ENCODE measurements at regions not wholly inside any gene's neighbourhood (a gene's known extent, or its start where the extent isn't known, plus 50 kb on each side); places are given as distances from the start of the nearest gene placed in this dataset.

DNA sequence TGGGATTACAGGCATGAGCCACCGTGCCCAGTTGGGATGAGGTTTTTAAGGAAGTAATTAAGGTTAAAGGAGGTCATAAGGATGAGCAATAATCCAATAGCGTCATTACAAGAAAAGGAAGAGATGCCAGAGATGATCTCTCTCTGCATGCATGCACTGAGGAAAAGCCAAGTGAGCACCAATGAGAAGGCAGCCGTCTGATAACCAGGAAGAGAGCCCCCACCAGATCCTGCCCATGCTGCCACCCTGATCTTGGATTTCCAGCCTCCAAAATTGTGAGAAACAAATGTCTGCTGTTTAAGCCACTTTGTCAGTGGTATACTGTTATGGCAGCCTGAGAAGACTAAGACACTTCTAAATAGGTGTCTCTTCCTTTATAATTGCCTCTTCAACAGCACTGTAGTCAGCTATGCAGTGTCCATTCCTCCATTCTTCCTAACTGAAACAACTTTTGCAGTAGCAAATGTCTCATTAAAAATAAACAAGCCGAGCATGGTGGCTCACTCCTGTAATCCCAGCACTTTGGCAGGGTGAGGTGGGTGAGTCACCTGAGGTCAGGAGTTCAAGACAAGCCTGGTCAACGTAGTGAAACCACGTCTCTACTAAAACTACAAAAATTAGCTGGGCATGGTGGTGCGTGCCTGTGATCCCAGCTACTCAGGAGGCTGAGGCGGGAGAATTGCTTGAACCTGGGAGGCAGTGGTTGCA is 216.2 kb upstream of the RUNX1 start:
- 56% methylated on average over 7 of the region's 8 CpGs for WGBS (ENCODE audit: insufficient coverage)

GRCh38 chr21:35259457-35259856 is 210.4 kb upstream of the RUNX1 start:
- Histone ChIP-seq H3K36me3 (ENCODE audit: control insufficient read depth, insufficient read depth, low read length) (no peaks in the 10 kb centered on the region), H3K27me3 (ENCODE audit: control insufficient read depth, insufficient read depth, low read length) (no peaks in the 10 kb centered on the region), H3K27ac (ENCODE audit: low read length) (no peak overlapping the region), H3K9me3 (replicated peaks; ENCODE audit: control insufficient read depth, low read depth, low read length) (no peaks in the 10 kb centered on the region), H3K4me3 (ENCODE audit: low read length) (no peak overlapping the region), H3K4me1 (ENCODE audit: control insufficient read depth, insufficient read depth, low read length) (peaks cover 7% of the 10 kb centered on the region)
- no peak for DNase-seq
- WGBS (ENCODE audit: insufficient coverage) = 71% methylated on average over 1 of the region's 2 CpGs

More for the DNA sequence above, 216.2 kb upstream of the RUNX1 start:
- Histone ChIP-seq H3K9me3 (replicated peaks; ENCODE audit: control insufficient read depth, low read depth, low read length) (no peaks in the 10 kb centered on the region), H3K27ac (ENCODE audit: low read length) (no peak overlapping the region), H3K4me3 (ENCODE audit: low read length) (no peak overlapping the region), H3K4me1 (ENCODE audit: control insufficient read depth, insufficient read depth, low read length) (no peaks in the 10 kb centered on the region), H3K36me3 (ENCODE audit: control insufficient read depth, insufficient read depth, low read length) (no peaks in the 10 kb centered on the region), H3K27me3 (ENCODE audit: control insufficient read depth, insufficient read depth, low read length) (no peaks in the 10 kb centered on the region)
- no peak for DNase-seq

GRCh38 chr21:35258521-35258920 is 209.4 kb upstream of the RUNX1 start:
- Histone ChIP-seq H3K36me3 (ENCODE audit: control insufficient read depth, insufficient read depth, low read length) (no peaks in the 10 kb centered on the region), H3K4me1 (ENCODE audit: control insufficient read depth, insufficient read depth, low read length) (peaks cover 11% of the 10 kb centered on the region), H3K27me3 (ENCODE audit: control insufficient read depth, insufficient read depth, low read length) (no peaks in the 10 kb centered on the region), H3K9me3 (replicated peaks; ENCODE audit: control insufficient read depth, low read depth, low read length) (no peaks in the 10 kb centered on the region), H3K4me3 (ENCODE audit: low read length) (no peak overlapping the region), H3K27ac (ENCODE audit: low read length) (no peak overlapping the region)
- WGBS (ENCODE audit: insufficient coverage) = 92% methylated on average over 6 of the region's 6 CpGs
- DNase-seq = no peak

DNA sequence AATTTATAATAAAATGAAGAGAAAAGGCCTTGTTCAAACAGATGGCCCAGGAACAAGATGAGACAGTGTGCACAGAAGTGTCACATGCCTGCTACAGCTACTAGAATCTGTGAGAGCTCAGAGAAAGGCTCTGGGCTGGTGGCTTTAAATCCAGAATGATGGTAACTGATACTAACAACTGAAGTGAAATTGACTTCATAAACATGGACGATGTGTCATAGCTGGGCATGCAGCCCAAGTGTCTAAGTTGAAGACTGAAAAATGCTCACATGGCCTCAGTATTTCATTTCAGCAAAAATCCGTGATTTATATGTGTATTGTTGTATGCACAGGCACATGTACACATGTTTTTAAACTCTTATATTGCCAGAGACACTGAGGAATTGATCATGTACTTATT is 208.3 kb upstream of the RUNX1 start:
- Histone ChIP-seq H3K36me3 (ENCODE audit: control insufficient read depth, insufficient read depth, low read length) (no peaks in the 10 kb centered on the region), H3K4me3 (ENCODE audit: low read length) (no peak overlapping the region), H3K27ac (ENCODE audit: low read length) (peak overlapping the region; percentile 94), H3K27me3 (ENCODE audit: control insufficient read depth, insufficient read depth, low read length) (no peaks in the 10 kb centered on the region), H3K4me1 (ENCODE audit: control insufficient read depth, insufficient read depth, low read length) (peaks cover 11% of the 10 kb centered on the region), H3K9me3 (replicated peaks; ENCODE audit: control insufficient read depth, low read depth, low read length) (no peaks in the 10 kb centered on the region)
- no CpG with 5 or more reads among the region's 2 CpGs for WGBS (ENCODE audit: insufficient coverage)
- DNase-seq = peak; percentile 94

GRCh38 chr21:35256468-35256988 is 207.4 kb upstream of the RUNX1 start:
- H3K27me3 ChIP-seq (ENCODE audit: control insufficient read depth, insufficient read depth, low read length) = no peaks in the 10 kb centered on the region
- DNase-seq = peak; percentile 96
- WGBS (ENCODE audit: insufficient coverage) = 19% methylated on average over 6 of the region's 10 CpGs
- H3K36me3 ChIP-seq (ENCODE audit: control insufficient read depth, insufficient read depth, low read length) = no peaks in the 10 kb centered on the region
- peak overlapping the region; percentile 11 for H3K4me3 ChIP-seq (ENCODE audit: low read length)
- H3K27ac ChIP-seq (ENCODE audit: low read length) = peak overlapping the region; percentile 94
- H3K9me3 ChIP-seq (replicated peaks; ENCODE audit: control insufficient read depth, low read depth, low read length) = no peaks in the 10 kb centered on the region
- H3K4me1 ChIP-seq (ENCODE audit: control insufficient read depth, insufficient read depth, low read length) = peaks cover 11% of the 10 kb centered on the region

- H3K36me3 ChIP-seq (ENCODE audit: control insufficient read depth, insufficient read depth, low read length) = no peaks in the 10 kb centered on the region
- no peak overlapping the region for H3K4me3 ChIP-seq (ENCODE audit: low read length)
- DNase-seq = no peak
- H3K27me3 ChIP-seq (ENCODE audit: control insufficient read depth, insufficient read depth, low read length) = no peaks in the 10 kb centered on the region
- H3K9me3 ChIP-seq (replicated peaks; ENCODE audit: control insufficient read depth, low read depth, low read length) = no peaks in the 10 kb centered on the region
- no CpG with 5 or more reads among the region's 2 CpGs for WGBS (ENCODE audit: insufficient coverage)
- H3K27ac ChIP-seq (ENCODE audit: low read length) = no peak overlapping the region
- peaks cover 11% of the 10 kb centered on the region for H3K4me1 ChIP-seq (ENCODE audit: control insufficient read depth, insufficient read depth, low read length)
Measured at GRCh38 chr21:35254765-35255138, 205.7 kb upstream of the RUNX1 start.

DNA sequence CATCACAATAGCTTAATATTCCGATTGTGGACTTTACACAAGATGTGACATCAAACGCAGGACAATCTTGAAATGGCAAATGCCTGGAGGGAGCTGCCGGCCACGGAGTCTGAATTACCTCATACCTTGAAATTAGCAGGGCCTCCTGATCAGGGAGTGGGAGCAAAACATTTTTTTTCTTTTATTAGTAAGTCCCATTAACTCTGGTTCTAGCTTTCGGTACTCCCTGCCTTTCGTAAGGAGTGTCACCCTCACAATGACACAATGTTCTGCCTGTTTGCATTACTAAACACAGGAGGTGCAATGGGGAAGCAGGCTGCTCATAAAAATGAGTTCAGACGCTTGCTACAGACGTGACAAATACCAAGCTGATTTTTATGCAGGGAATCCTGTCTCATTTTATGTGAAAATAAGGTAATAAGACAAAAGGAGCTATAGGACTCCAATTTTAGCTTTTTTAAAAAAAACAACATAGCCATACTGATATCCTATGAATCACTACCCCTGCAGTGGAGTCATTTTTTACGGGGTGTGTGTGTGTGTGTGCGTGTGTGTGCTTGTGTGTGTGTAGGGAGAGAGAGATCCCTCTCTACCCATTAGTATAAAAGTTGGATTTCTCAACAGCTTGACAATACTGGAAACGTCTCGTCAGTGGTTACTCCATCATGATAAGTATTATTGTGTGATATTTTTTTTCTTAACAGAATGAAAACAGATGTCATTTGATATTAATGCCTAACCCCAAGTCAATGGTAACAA is 205.1 kb upstream of the RUNX1 start:
- no peaks in the 10 kb centered on the region for H3K27me3 ChIP-seq (ENCODE audit: control insufficient read depth, insufficient read depth, low read length)
- no peaks in the 10 kb centered on the region for H3K9me3 ChIP-seq (replicated peaks; ENCODE audit: control insufficient read depth, low read depth, low read length)
- no peak overlapping the region for H3K4me3 ChIP-seq (ENCODE audit: low read length)
- H3K4me1 ChIP-seq (ENCODE audit: control insufficient read depth, insufficient read depth, low read length) = peaks cover 11% of the 10 kb centered on the region
- H3K36me3 ChIP-seq (ENCODE audit: control insufficient read depth, insufficient read depth, low read length) = no peaks in the 10 kb centered on the region
- H3K27ac ChIP-seq (ENCODE audit: low read length) = no peak overlapping the region
- DNase-seq = peak; percentile 36
- WGBS (ENCODE audit: insufficient coverage) = no CpG with 5 or more reads among the region's 12 CpGs

GRCh38 chr21:35252831-35253230 is 203.7 kb upstream of the RUNX1 start:
- WGBS (ENCODE audit: insufficient coverage) = no CpG with 5 or more reads among the region's 2 CpGs
- Histone ChIP-seq H3K36me3 (ENCODE audit: control insufficient read depth, insufficient read depth, low read length) (no peaks in the 10 kb centered on the region), H3K27ac (ENCODE audit: low read length) (no peak overlapping the region), H3K27me3 (ENCODE audit: control insufficient read depth, insufficient read depth, low read length) (no peaks in the 10 kb centered on the region), H3K9me3 (replicated peaks; ENCODE audit: control insufficient read depth, low read depth, low read length) (no peaks in the 10 kb centered on the region), H3K4me3 (ENCODE audit: low read length) (no peak overlapping the region), H3K4me1 (ENCODE audit: control insufficient read depth, insufficient read depth, low read length) (peaks cover 11% of the 10 kb centered on the region)
- DNase-seq = no peak

- Histone ChIP-seq H3K9me3 (replicated peaks; ENCODE audit: control insufficient read depth, low read depth, low read length) (no peaks in the 10 kb centered on the region), H3K27ac (ENCODE audit: low read length) (no peak overlapping the region), H3K4me1 (ENCODE audit: control insufficient read depth, insufficient read depth, low read length) (peaks cover 4% of the 10 kb centered on the region), H3K36me3 (ENCODE audit: control insufficient read depth, insufficient read depth, low read length) (no peaks in the 10 kb centered on the region), H3K4me3 (ENCODE audit: low read length) (no peak overlapping the region), H3K27me3 (ENCODE audit: control insufficient read depth, insufficient read depth, low read length) (no peaks in the 10 kb centered on the region)
- WGBS (ENCODE audit: insufficient coverage) = no CpG with 5 or more reads among the region's 1 CpG
- no peak for DNase-seq
Measured at GRCh38 chr21:35249636-35250035, 200.5 kb upstream of the RUNX1 start.

DNA sequence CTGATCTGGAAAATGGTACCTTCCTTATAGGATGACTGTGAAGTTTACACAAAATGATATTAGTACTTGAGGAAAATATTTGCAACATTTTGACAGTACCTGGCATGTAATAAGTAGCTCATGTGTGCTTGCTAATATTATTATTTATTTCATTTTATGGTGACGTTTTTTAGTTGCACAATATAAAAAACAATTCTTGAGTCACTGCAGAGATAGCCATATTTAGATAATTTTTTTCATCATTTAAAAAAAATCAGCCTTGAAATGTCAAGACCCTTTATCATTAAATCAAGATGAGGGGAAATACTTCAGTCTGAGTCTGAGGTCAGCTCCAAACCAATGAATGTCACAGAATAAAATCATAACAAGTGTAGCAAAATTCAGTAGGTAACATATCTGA is 196.8 kb upstream of the RUNX1 start:
- no peak overlapping the region for H3K4me3 ChIP-seq (ENCODE audit: low read length)
- H3K36me3 ChIP-seq (ENCODE audit: control insufficient read depth, insufficient read depth, low read length) = no peaks in the 10 kb centered on the region
- no peaks in the 10 kb centered on the region for H3K4me1 ChIP-seq (ENCODE audit: control insufficient read depth, insufficient read depth, low read length)
- H3K9me3 ChIP-seq (replicated peaks; ENCODE audit: control insufficient read depth, low read depth, low read length) = no peaks in the 10 kb centered on the region
- H3K27ac ChIP-seq (ENCODE audit: low read length) = no peak overlapping the region
- no peak for DNase-seq
- H3K27me3 ChIP-seq (ENCODE audit: control insufficient read depth, insufficient read depth, low read length) = no peaks in the 10 kb centered on the region
- WGBS (ENCODE audit: insufficient coverage) = no CpG with 5 or more reads among the region's 1 CpG
